Trophoblast cell (in vitro differentiated cells and primary cell): ENCODE measurements at regions not wholly inside any gene's neighbourhood (a gene's known extent, or its start where the extent isn't known, plus 50 kb on each side); places are given as distances from the start of the nearest gene placed in this dataset.

Experiments used
- DNase-seq, 2 donors: peaks; one replicate each; pipeline ENCODE4 v3.0.0-alpha.2; 2016
- H2AFZ ChIP-seq: 2 replicates; pipeline ENCODE4 v1.6.1; 2013; ENCODE audit warnings: low read length, moderate library complexity, mild to moderate bottlenecking; ENCODE audit not compliant: insufficient read depth, poor library complexity
- H2AK5ac ChIP-seq: 2 replicates; pipeline ENCODE4 v1.6.1; 2013; ENCODE audit warnings: mild to moderate bottlenecking, low read length
- H2BK120ac ChIP-seq: 2 replicates; pipeline ENCODE4 v1.6.1; 2013; ENCODE audit warnings: low read length, mild to moderate bottlenecking, moderate library complexity; ENCODE audit not compliant: insufficient read depth, poor library complexity
- H2BK12ac ChIP-seq: 2 replicates; pipeline ENCODE4 v1.6.1; 2013; ENCODE audit warnings: mild to moderate bottlenecking, low read length, moderate library complexity
- H2BK5ac ChIP-seq: 2 replicates; pipeline ENCODE4 v1.6.1; 2013; ENCODE audit warnings: low read length, low read depth, moderate library complexity, mild to moderate bottlenecking; ENCODE audit not compliant: poor library complexity
- H3K14ac ChIP-seq: 2 replicates; pipeline ENCODE4 v1.6.1; 2013; ENCODE audit warnings: mild to moderate bottlenecking, low read length
- H3K18ac ChIP-seq: 2 replicates; pipeline ENCODE4 v1.6.1; 2013; ENCODE audit warnings: mild to moderate bottlenecking, low read length
- H3K23ac ChIP-seq: 2 replicates; pipeline ENCODE4 v1.6.1; 2013; ENCODE audit warnings: low read length
- H3K27ac ChIP-seq: 2 replicates; pipeline ENCODE4 v1.5.1; 2013; ENCODE audit warnings: low read depth, mild to moderate bottlenecking, inconsistent platforms, low read length, moderate library complexity
- H3K27me3 ChIP-seq: 2 replicates; pipeline ENCODE4 v1.6.1; 2013; ENCODE audit warnings: inconsistent platforms, mild to moderate bottlenecking, low read length, moderate library complexity; ENCODE audit not compliant: insufficient read depth
- H3K36me3 ChIP-seq, 2 experiments: 1 replicate in 1 of 2; 2 replicates in 1 of 2; pipeline ENCODE4 v1.6.1; 2013; ENCODE audit warnings: low read length in 2 of 2, mild to moderate bottlenecking in 2 of 2, moderate library complexity in 1 of 2; ENCODE audit not compliant: insufficient read depth in 2 of 2, control insufficient read depth in 1 of 2
- H3K4ac ChIP-seq: 2 replicates; pipeline ENCODE4 v1.6.1; 2013; ENCODE audit warnings: low read depth, mild to moderate bottlenecking, low read length, moderate library complexity
- H3K4me1 ChIP-seq, 2 experiments: 1 replicate in 1 of 2; 2 replicates in 1 of 2; pipeline ENCODE4 v1.6.1; 2013; ENCODE audit warnings: low read length in 2 of 2, mild to moderate bottlenecking in 2 of 2, moderate library complexity in 1 of 2; ENCODE audit not compliant: insufficient read depth in 2 of 2, control insufficient read depth in 1 of 2
- H3K4me2 ChIP-seq: 2 replicates; pipeline ENCODE4 v1.6.1; 2013; ENCODE audit warnings: inconsistent platforms, mild to moderate bottlenecking, low read length, moderate library complexity
- H3K4me3 ChIP-seq: 2 replicates; pipeline ENCODE4 v1.5.1; 2013; ENCODE audit warnings: mild to moderate bottlenecking, low read depth, low read length, inconsistent platforms
- H3K79me1 ChIP-seq: one replicate; pipeline ENCODE4 v1.6.1; 2013; ENCODE audit warnings: low read length
- H3K79me2 ChIP-seq: 2 replicates; pipeline ENCODE4 v1.6.1; 2013; ENCODE audit warnings: low read length, mild to moderate bottlenecking; ENCODE audit not compliant: control insufficient read depth, insufficient read depth, poor library complexity
- H3K9ac ChIP-seq: 2 replicates; pipeline ENCODE4 v1.6.1; 2013; ENCODE audit warnings: mild to moderate bottlenecking, low read length
- H3K9me3 ChIP-seq: 2 replicates; pipeline ENCODE4 v1.6.1; 2013; ENCODE audit warnings: low read depth, mild to moderate bottlenecking, control low read depth, inconsistent platforms, low read length; ENCODE audit not compliant: insufficient read depth
- H4K12ac ChIP-seq: 2 replicates; pipeline ENCODE4 v1.6.1; 2013; ENCODE audit warnings: low read depth, mild to moderate bottlenecking, low read length, moderate library complexity
- H4K8ac ChIP-seq: 2 replicates; pipeline ENCODE4 v1.6.1; 2013; ENCODE audit warnings: low read depth, mild to moderate bottlenecking, low read length, moderate library complexity
- H4K91ac ChIP-seq: one replicate; pipeline ENCODE4 v1.6.1; 2013; ENCODE audit warnings: low read depth, mild to moderate bottlenecking, low read length, moderate library complexity
- WGBS: extraction: QIAGEN DNeasy Blood & Tissue Kit; methylation state at CpG from one replicate; pipeline ENCODE4 v1.1.7; 2013; ENCODE audit warnings: missing lambda C conversion rate; ENCODE audit not compliant: insufficient read length, insufficient coverage; ENCODE audit errors: extremely low coverage; 5-methylcytosine and 5-hydroxymethylcytosine counted together

- Histone ChIP-seq H4K91ac (no peak overlapping the region), H2AK5ac (no peak overlapping the region), H3K27me3 (no peaks in the 10 kb centered on the region), H3K79me2 (no peaks in the 10 kb centered on the region), H3K4me3 (no peak overlapping the region), H2BK12ac (no peak overlapping the region), H2AFZ (no peak overlapping the region), H3K9ac (no peak overlapping the region), H2BK120ac (no peak overlapping the region), H3K14ac (no peak overlapping the region), H3K4me1 (no peaks in the 10 kb centered on the region), H2BK5ac (no peak overlapping the region), H3K4ac (no peak overlapping the region), H3K79me1 (no peaks in the 10 kb centered on the region), H3K27ac (no peak overlapping the region), H4K12ac (no peak overlapping the region), H3K18ac (no peak overlapping the region), H3K36me3 (no peaks in the 10 kb centered on the region), H3K9me3 (no peaks in the 10 kb centered on the region), H4K8ac (no peak overlapping the region), H3K4me2 (no peak overlapping the region), H3K23ac (no peak overlapping the region)
- no CpG with 5 or more reads among the region's 1 CpG for WGBS
- DNase-seq = peak in 1 of 2 donors; percentile 80
These were observed 112.1 kb downstream of the EIF4E start for GRCh38 chr4:98816816-98817215.

GRCh38 chr4:98816386-98816785, 112.5 kb downstream of the EIF4E start:
- DNase-seq = no peak
- Histone ChIP-seq H3K4me2 (no peak overlapping the region), H3K9ac (no peak overlapping the region), H3K18ac (no peak overlapping the region), H2BK12ac (no peak overlapping the region), H3K14ac (no peak overlapping the region), H3K27ac (no peak overlapping the region), H2AFZ (no peak overlapping the region), H2BK120ac (no peak overlapping the region), H3K27me3 (no peaks in the 10 kb centered on the region), H4K8ac (no peak overlapping the region), H3K4me1 (no peaks in the 10 kb centered on the region), H3K4me3 (no peak overlapping the region), H3K36me3 (no peaks in the 10 kb centered on the region), H2AK5ac (no peak overlapping the region), H3K23ac (no peak overlapping the region), H4K12ac (no peak overlapping the region), H3K9me3 (no peaks in the 10 kb centered on the region), H3K79me2 (no peaks in the 10 kb centered on the region), H3K79me1 (no peaks in the 10 kb centered on the region), H2BK5ac (no peak overlapping the region), H3K4ac (no peak overlapping the region), H4K91ac (no peak overlapping the region)

GRCh38 chr4:98804403-98804802, 124.5 kb downstream of the EIF4E start:
- Histone ChIP-seq H3K23ac (no peak overlapping the region), H3K27me3 (no peaks in the 10 kb centered on the region), H3K27ac (no peak overlapping the region), H2AFZ (no peak overlapping the region), H2AK5ac (no peak overlapping the region), H3K4ac (no peak overlapping the region), H3K79me1 (no peaks in the 10 kb centered on the region), H3K4me3 (no peak overlapping the region), H4K91ac (no peak overlapping the region), H2BK12ac (no peak overlapping the region), H3K9me3 (peaks cover 2% of the 10 kb centered on the region), H3K14ac (no peak overlapping the region), H3K4me1 (no peaks in the 10 kb centered on the region), H3K36me3 (no peaks in the 10 kb centered on the region), H2BK120ac (no peak overlapping the region), H3K9ac (no peak overlapping the region), H3K18ac (no peak overlapping the region), H2BK5ac (no peak overlapping the region), H4K12ac (no peak overlapping the region), H3K79me2 (no peaks in the 10 kb centered on the region), H4K8ac (no peak overlapping the region), H3K4me2 (no peak overlapping the region)
- DNase-seq = no peak
- WGBS = no CpG with 5 or more reads among the region's 2 CpGs

- no peak overlapping the region for H2BK12ac ChIP-seq
- no CpG with 5 or more reads among the region's 3 CpGs for WGBS
These were observed 125.7 kb downstream of the EIF4E start for GRCh38 chr4:98803251-98803650.

More at GRCh38 chr4:98803251-98803650, 125.7 kb downstream of the EIF4E start:
- Histone ChIP-seq H3K9me3 (peaks cover 2% of the 10 kb centered on the region), H3K27ac (no peak overlapping the region), H3K14ac (no peak overlapping the region), H3K4me1 (no peaks in the 10 kb centered on the region), H4K8ac (no peak overlapping the region), H3K27me3 (no peaks in the 10 kb centered on the region), H3K4ac (no peak overlapping the region), H2AK5ac (no peak overlapping the region), H3K23ac (no peak overlapping the region), H2AFZ (no peak overlapping the region), H3K36me3 (no peaks in the 10 kb centered on the region), H2BK5ac (no peak overlapping the region), H4K12ac (no peak overlapping the region), H3K18ac (no peak overlapping the region), H4K91ac (no peak overlapping the region), H3K79me2 (no peaks in the 10 kb centered on the region), H3K4me3 (no peak overlapping the region), H3K79me1 (no peaks in the 10 kb centered on the region), H3K9ac (no peak overlapping the region), H3K4me2 (no peak overlapping the region), H2BK120ac (no peak overlapping the region)
- no peak for DNase-seq
